Posterior vena cava (tissue), 2 donors: ENCODE measurements at regions not wholly inside any gene's neighbourhood (a gene's known extent, or its start where the extent isn't known, plus 50 kb on each side); places are given as distances from the start of the nearest gene placed in this dataset.
"Not testable (repeated sequence)": the region's sequence is repeated elsewhere in the genome, so short reads cannot be mapped to it uniquely, and the experiment has no call there.

ENCODE experiments used
- DNase-seq: peaks from one replicate; pipeline ENCODE4 v3.0.0-alpha.2; 2020; ENCODE audit warnings: low spot score
- intact Hi-C, 2 donors: fragments of 100-400 bp; cut with DNase I; formaldehyde crosslinking; loops; one replicate each; pipeline versions ENCODE4 v1.14.1 to v1.14.2; 2022 to 2023
- donor health status: DM: yes; HTN: yes; CAD: no.
- donor health status: DM: yes; HTN: yes; CAD: no.

DNA sequence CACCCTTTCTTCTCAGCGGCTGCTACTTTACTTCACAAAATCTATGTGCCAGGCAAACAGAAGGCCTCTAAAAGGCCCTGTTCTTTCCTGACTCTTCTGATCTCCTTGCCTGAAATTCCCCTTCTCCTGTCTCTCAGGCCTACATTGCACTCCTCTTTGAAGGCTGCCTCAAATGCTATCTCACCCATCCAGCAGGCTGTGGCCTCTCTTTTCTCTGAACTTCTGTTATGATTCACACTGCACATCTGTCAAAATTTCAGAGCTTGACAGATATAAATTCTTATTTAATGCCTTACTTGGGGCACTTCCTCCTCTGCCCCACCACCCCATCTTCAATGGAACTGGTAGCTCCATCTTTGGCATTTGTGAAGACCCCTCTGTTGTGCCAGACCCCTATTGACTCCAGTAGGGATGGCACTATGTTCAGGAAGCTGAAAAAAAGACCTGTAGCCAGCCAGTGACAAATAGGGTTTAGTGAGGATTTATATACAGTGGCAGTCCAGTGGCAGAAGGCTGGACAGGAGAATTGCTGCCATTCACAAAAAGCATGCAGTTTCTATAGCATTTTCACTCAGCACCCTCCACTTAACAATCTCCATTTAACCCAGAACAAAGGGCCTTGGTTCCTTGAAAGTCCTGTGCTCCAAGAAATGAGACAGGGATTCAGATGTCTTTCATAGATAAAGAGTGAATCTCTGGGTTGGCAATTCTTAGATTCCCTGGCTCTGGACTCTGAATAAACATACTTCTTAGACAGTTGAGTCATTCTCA lies 415.8 kb upstream of the GRM7 start:
- intact Hi-C loops: no loop called here
- DNase-seq: no peak

DNA sequence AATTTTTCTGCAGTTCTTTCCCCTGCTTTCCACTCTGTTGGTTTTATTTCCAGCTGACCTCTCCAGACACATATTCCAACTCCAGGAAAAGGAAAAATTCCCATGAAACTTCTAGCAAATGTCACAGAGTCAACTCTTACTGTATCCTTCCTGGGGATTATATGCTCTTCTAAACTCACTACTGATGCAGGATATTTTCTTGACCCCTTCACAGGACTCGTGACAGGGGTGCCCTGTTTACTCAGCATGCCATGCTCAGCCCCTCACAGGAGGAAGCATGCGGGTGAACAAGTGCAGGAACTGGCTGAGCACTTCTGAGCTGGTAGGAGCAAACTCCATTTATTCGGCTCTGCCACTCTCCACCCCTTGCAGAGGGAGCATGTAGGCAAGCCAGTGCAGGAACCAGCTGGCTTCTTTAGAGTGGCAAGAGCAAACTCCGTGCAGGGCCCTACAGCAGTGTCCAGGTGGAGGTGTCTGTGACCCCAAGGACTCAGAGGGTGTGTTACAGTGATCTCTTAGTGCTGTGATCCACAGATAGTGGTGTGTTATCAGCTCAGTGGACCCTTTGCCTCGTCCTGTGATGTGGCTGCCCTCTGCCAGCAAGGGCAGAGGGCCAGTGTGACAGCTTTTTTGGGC lies 413.6 kb upstream of the GRM7 start:
- no peak for DNase-seq
- intact Hi-C loops: no loop called here

- DNase-seq: no peak
- intact Hi-C loops: no loop called here
These were observed 412.9 kb upstream of the GRM7 start for GRCh38 chr3:6448011-6448410.

DNA sequence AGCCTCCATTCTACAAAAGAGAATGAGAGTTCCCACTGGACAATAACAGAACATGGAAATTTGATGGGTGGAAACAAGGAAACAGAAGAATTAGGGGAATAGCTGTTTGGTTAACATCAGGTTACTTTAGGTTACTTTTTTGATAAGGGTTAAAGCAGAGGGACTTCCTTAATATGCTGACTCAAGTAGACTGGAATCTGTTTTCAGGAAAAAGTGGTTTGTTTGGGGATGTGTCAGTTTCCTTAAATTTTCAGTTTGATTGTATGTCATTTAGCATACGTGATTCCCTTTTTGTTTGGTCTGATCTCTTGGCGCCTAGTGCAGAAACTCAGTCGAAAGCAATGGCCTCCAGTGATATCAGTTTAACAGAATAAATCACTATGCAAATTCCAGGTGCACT lies 411.8 kb upstream of the GRM7 start:
- DNase-seq: no peak
- intact Hi-C loops: no loop called here

DNA sequence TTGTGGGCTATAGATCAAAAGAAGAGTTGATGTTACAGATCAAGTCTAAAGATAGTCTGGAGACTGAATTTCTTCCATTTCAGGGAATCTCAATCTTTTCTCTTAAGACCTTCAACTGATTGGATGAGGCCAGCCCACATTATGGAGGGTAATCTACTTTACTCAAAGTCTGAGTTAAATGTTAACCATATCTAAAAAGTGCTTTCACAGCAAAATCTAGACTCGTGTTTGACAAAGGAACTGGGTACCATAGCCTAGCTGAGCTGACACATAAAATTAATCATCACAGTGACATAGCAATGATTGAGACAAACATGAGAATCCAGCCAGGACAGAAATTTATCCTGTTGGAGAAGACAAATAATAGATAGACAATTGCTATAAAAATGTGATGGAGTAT lies 407.9 kb upstream of the GRM7 start:
- intact Hi-C loops: no loop called here
- DNase-seq: no peak

DNA sequence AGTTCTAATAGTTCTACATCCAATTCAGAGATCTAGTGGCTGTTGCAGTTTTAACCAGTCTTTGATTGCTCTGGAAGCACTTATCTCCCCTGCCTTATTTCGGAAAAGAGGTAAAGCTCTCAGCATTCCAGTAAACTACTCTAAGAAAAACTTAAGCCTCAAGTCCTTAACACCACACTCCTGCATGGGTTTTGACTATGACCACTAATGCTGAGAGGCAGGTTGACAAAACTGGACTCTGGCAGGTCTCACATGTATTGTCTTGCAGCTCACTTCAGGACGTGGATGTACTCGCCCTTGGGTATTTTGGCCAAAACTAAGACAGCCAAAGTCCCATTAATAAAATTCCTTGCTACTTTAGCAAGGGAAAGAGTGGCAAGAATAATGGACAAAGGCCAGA lies 405.9 kb upstream of the GRM7 start:
- DNase-seq: no peak
- intact Hi-C loops: no loop called here

- intact Hi-C loops: loop anchor here in 1 of 2 donors (1.0 kb wide), 1 partner anchor 30 kb away; no protein-coding TSS in a partner anchor
- DNase-seq: no peak
These were observed 393.7 kb upstream of the GRM7 start for GRCh38 chr3:6467186-6467585.

- DNase-seq: no peak
- intact Hi-C loops: no loop called here
These were observed 392.3 kb upstream of the GRM7 start for GRCh38 chr3:6468589-6468988.

- DNase-seq: no peak
- intact Hi-C loops: no loop called here
These were observed 389.2 kb upstream of the GRM7 start for GRCh38 chr3:6471744-6472143.

- intact Hi-C loops: not testable (repeated sequence)
These were observed 370.2 kb upstream of the GRM7 start for GRCh38 chr3:6490487-6491327.

GRCh38 chr3:6491768-6492167 lies 369.1 kb upstream of the GRM7 start:
- DNase-seq: no peak

More at GRCh38 chr3:6490487-6491327, 370.2 kb upstream of the GRM7 start:
- not testable (repeated sequence) for DNase-seq

DNA sequence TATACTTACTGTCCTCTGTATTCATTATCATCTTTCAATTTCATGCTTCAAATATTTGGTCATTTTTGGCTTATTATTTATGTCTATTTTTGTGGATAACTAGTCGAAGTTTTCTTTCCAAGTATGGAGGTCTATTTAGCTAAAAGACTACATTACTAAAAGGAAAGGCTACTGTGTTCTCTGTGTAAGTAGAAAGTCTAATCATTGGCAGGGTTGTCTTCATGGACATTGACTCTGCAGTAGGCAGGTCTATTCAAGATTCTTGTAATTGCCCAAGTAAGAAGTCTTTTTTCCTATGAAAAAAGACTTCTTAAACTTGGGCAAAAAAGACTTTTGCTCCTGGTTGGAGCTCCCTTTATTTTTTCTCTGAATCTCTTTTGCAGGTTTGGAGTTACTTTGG lies 368.6 kb upstream of the GRM7 start:
- intact Hi-C loops: no loop called here
- DNase-seq: no peak

More at GRCh38 chr3:6491768-6492167, 369.1 kb upstream of the GRM7 start:
- intact Hi-C loops: no loop called here

DNA sequence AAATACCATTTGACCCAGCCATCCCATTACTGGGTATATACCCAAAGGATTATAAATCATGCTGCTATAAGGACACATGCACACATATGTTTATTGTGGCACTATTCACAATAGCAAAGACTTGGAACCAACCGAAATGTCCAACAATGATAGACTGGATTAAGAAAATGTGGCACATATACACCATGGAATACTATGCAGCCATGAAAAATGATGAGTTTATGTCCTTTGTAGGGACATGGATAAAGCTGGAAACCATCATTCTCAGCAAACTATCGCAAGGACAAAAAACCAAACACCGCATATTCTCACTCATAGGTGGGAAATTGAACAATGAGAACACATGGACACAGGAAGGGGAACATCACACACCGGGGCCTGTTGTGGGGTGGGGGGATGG lies 362.0 kb upstream of the GRM7 start:
- DNase-seq, intact Hi-C loops: not testable (repeated sequence)

- intact Hi-C loops: no loop called here
- DNase-seq: no peak
These were observed 356.6 kb upstream of the GRM7 start for GRCh38 chr3:6504347-6504746.

DNA sequence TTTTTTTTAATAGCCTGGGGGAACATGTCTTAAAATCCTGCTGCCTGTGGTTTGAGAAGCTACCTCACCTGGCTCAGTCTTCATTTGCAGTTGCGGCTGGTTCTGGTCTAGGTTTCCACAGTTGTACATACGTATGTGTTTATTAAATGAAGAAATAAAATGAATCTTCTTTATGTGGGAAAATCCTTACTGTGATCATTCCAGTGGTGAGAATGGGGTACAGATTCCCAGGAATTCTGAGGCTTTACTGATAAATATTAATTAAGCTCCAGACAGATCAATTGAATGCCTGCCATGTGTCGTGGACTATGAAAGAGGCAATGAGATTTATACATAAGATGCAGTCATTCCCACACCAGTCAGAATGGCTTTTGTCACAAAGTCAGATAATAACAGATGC lies 356.1 kb upstream of the GRM7 start:
- intact Hi-C loops: no loop called here
- no peak for DNase-seq

DNA sequence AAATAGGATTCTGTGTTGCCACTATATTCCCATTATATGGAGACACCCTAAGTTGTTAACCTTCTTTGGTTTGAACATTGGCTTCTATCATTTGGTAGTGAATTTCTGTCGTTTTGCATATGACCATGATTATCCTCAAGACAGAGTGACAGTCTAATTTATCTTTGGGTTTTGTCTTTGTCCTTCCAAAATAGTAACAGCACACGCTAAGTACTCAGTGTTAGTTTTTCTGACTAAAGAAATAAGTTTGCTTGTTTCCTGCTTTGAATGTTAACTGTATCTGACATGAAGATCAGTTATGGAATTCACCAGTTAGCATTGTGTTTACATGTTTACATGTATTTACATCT lies 352.5 kb upstream of the GRM7 start:
- intact Hi-C loops: no loop called here
- DNase-seq: no peak

DNA sequence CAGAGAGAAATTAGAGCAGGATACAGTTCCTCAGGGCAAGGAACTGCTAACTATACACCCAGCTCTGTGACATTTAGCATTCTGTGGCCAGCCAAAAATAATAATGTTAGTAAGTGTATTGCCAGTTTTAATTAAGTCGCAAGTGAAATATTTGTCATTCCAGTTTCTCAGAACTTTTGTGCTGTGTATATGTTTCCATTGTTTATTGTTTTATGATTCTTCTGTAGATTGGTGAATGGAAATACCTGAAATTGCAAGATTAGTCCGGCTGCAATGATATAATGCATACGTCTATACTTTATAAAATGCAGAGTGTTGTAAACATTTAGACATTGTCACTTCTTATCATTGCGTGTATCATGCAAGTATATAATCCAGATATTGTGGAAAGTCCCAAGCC lies 351.3 kb upstream of the GRM7 start:
- intact Hi-C loops: no loop called here
- no peak for DNase-seq

GRCh38 chr3:6510713-6511112 lies 350.2 kb upstream of the GRM7 start:
- intact Hi-C loops: no loop called here
- DNase-seq: no peak

- DNase-seq: no peak
- intact Hi-C loops: no loop called here
These were observed 348.6 kb upstream of the GRM7 start for GRCh38 chr3:6512172-6512800.

GRCh38 chr3:6516143-6516542 lies 344.8 kb upstream of the GRM7 start:
- intact Hi-C loops: no loop called here
- no peak for DNase-seq
